HEK293 (cell line): ENCODE measurements at regions not wholly inside any gene's neighbourhood (a gene's known extent, or its start where the extent isn't known, plus 50 kb on each side); places are given as distances from the start of the nearest gene placed in this dataset.
A peak's percentile ranks its signal among the peaks of the same experiment; 100 is the strongest.

ENCODE experiments used
- CTCF ChIA-PET: fragments of 350-600 bp; formaldehyde crosslinking; extraction: SDS; loops from one replicate; lab custom pipeline; 2021; ENCODE audit warnings: antibody characterized with exemption; lab: Yijun Ruan, JAX
- POLR2A ChIA-PET: fragments of 300-600 bp; formaldehyde crosslinking; extraction: SDS; loops from one replicate; lab custom pipeline; 2020; ENCODE audit warnings: antibody characterized with exemption, inconsistent platforms; lab: Yijun Ruan, JAX
- H3K27ac ChIP-seq: fragments of 200-500 bp; sonication (Bioruptor generic); 2 replicates; pipeline ENCODE4 v1.5.1; 2014; ENCODE audit warnings: low read depth, low read length, control low read depth, inconsistent platforms; ENCODE audit errors: extremely low read depth
- H3K36me3 ChIP-seq, 2 experiments: fragments of 200-500 bp in 1 of 2; sonication (Bioruptor generic) in 1 of 2; 1 replicate in 1 of 2; 2 replicates in 1 of 2; pipeline ENCODE4 v1.5.1; 2014 to 2017; ENCODE audit warnings: inconsistent platforms in 2 of 2, low read length in 2 of 2; ENCODE audit not compliant: control insufficient read depth in 2 of 2, insufficient read depth in 1 of 2
- H3K4me1 ChIP-seq: fragments of 200-500 bp; sonication (Bioruptor generic); 2 replicates; pipeline ENCODE4 v1.5.1; 2014; ENCODE audit warnings: mild to moderate bottlenecking, low read length, inconsistent platforms; ENCODE audit not compliant: control insufficient read depth, insufficient read depth
- H3K4me3 ChIP-seq: 2 replicates; pipeline ENCODE4 v1.5.1; 2011; ENCODE audit warnings: low read depth, mild to moderate bottlenecking, control low read depth, low read length, moderate library complexity
- H3K9me3 ChIP-seq: fragments of 200-500 bp; sonication (Bioruptor generic); 2 replicates; pipeline ENCODE4 v1.5.1; 2014; ENCODE audit warnings: low read depth, low read length, inconsistent platforms; ENCODE audit not compliant: control insufficient read depth, insufficient read depth
- EGR2 ChIP-seq: fragments of 450-650 bp; formaldehyde crosslinking; IDR thresholded peaks from 2 replicates; pipeline ENCODE4 v1.5.1; 2016; ENCODE audit warnings: low read depth, missing biosample characterization, missing genetic modification characterization
- MZF1 ChIP-seq: fragments of 450-650 bp; formaldehyde crosslinking; IDR thresholded peaks from 2 replicates; pipeline ENCODE4 v1.5.1; 2017; ENCODE audit warnings: missing biosample characterization, missing genetic modification characterization, borderline replicate concordance
- PATZ1 ChIP-seq: fragments of 450-650 bp; formaldehyde crosslinking; IDR thresholded peaks from 2 replicates; pipeline ENCODE4 v1.5.1; 2016; ENCODE audit warnings: missing biosample characterization, missing genetic modification characterization
- PRDM1 ChIP-seq: fragments of 450-650 bp; formaldehyde crosslinking; IDR thresholded peaks from 2 replicates; pipeline ENCODE4; 2016; ENCODE audit warnings: missing biosample characterization, missing genetic modification characterization
- PRDM10 ChIP-seq: fragments of 450-650 bp; formaldehyde crosslinking; IDR thresholded peaks from 2 replicates; pipeline ENCODE4 v1.5.1; 2016; ENCODE audit warnings: missing biosample characterization, missing genetic modification characterization
- RBAK ChIP-seq: fragments of 450-650 bp; formaldehyde crosslinking; IDR thresholded peaks from 2 replicates; pipeline ENCODE4 v1.5.1; 2016; ENCODE audit warnings: missing biosample characterization, missing genetic modification characterization
- SCRT1 ChIP-seq: fragments of 450-650 bp; formaldehyde crosslinking; IDR thresholded peaks from 2 replicates; pipeline ENCODE4 v1.5.1; 2016; ENCODE audit warnings: missing biosample characterization, missing genetic modification characterization, borderline replicate concordance
- SP7 ChIP-seq: fragments of 450-650 bp; formaldehyde crosslinking; IDR thresholded peaks from 2 replicates; pipeline ENCODE4 v1.5.1; 2016; ENCODE audit warnings: missing biosample characterization, missing genetic modification characterization
- WT1 ChIP-seq: fragments of 450-650 bp; formaldehyde crosslinking; IDR thresholded peaks from 2 replicates; pipeline ENCODE4 v1.5.1; 2016; ENCODE audit warnings: missing biosample characterization, missing genetic modification characterization
- ZBTB1 ChIP-seq: fragments of 450-650 bp; formaldehyde crosslinking; IDR thresholded peaks from 2 replicates; pipeline ENCODE4 v1.5.1; 2016; ENCODE audit warnings: missing biosample characterization, missing genetic modification characterization
- ZBTB17 ChIP-seq: fragments of 450-650 bp; formaldehyde crosslinking; IDR thresholded peaks from 2 replicates; pipeline ENCODE4 v1.5.1; 2016; ENCODE audit warnings: missing biosample characterization, missing genetic modification characterization
- ZNF138 ChIP-seq: fragments of 450-650 bp; formaldehyde crosslinking; IDR thresholded peaks from 2 replicates; pipeline ENCODE4 v1.5.1; 2016; ENCODE audit warnings: missing biosample characterization, missing genetic modification characterization, borderline replicate concordance
- ZNF169 ChIP-seq: fragments of 450-650 bp; formaldehyde crosslinking; IDR thresholded peaks from 2 replicates; pipeline ENCODE4 v1.5.1; 2016; ENCODE audit warnings: missing biosample characterization, missing genetic modification characterization
- ZNF514 ChIP-seq: fragments of 450-650 bp; formaldehyde crosslinking; IDR thresholded peaks from 2 replicates; pipeline ENCODE4 v1.5.1; 2016; ENCODE audit warnings: missing biosample characterization, missing genetic modification characterization
- ZNF529 ChIP-seq: fragments of 450-650 bp; formaldehyde crosslinking; IDR thresholded peaks from 2 replicates; pipeline ENCODE4 v1.5.1; 2017; ENCODE audit warnings: missing genetic modification characterization, missing biosample characterization; ENCODE audit not compliant: insufficient replicate concordance
- ZNF548 ChIP-seq: fragments of 450-650 bp; formaldehyde crosslinking; IDR thresholded peaks from 2 replicates; pipeline ENCODE4 v1.5.1; 2016; ENCODE audit warnings: missing biosample characterization, missing genetic modification characterization
- ZNF768 ChIP-seq: fragments of 450-650 bp; formaldehyde crosslinking; IDR thresholded peaks from 2 replicates; pipeline ENCODE4 v1.5.1; 2018; ENCODE audit warnings: missing biosample characterization, mild to moderate bottlenecking, missing genetic modification characterization
- ZNF777 ChIP-seq: fragments of 450-650 bp; formaldehyde crosslinking; IDR thresholded peaks from 2 replicates; pipeline ENCODE4 v1.5.1; 2017; ENCODE audit warnings: missing biosample characterization, missing genetic modification characterization, borderline replicate concordance
- ZSCAN30 ChIP-seq: fragments of 450-650 bp; IDR thresholded peaks from 2 replicates; pipeline ENCODE4 v1.5.1; 2018; ENCODE audit warnings: missing biosample characterization, mild to moderate bottlenecking, missing genetic modification characterization, moderate library complexity
- TF ChIP-seq, protein P1 (sequence below): fragments of 450-650 bp; formaldehyde crosslinking; IDR thresholded peaks from 2 replicates; pipeline ENCODE4 v1.5.1; 2016; ENCODE audit warnings: missing biosample characterization, missing genetic modification characterization
- TF ChIP-seq, protein P2 (sequence below): fragments of 450-650 bp; formaldehyde crosslinking; IDR thresholded peaks from 2 replicates; pipeline ENCODE4 v1.5.1; 2017; ENCODE audit warnings: missing biosample characterization, missing genetic modification characterization
- TF ChIP-seq, protein P3 (sequence below): fragments of 450-650 bp; IDR thresholded peaks from 2 replicates; pipeline ENCODE4 v1.5.1; 2018; ENCODE audit warnings: missing biosample characterization, missing genetic modification characterization
- TF ChIP-seq, protein P4 (sequence below): fragments of 450-650 bp; formaldehyde crosslinking; IDR thresholded peaks from 2 replicates; pipeline ENCODE4 v1.5.1; 2016; ENCODE audit warnings: missing biosample characterization, missing genetic modification characterization

GRCh38 chr6:28598757-28599686 is 73.3 kb downstream of the GPX5 start (continued):
- TF ChIP-seq, protein P1, sequence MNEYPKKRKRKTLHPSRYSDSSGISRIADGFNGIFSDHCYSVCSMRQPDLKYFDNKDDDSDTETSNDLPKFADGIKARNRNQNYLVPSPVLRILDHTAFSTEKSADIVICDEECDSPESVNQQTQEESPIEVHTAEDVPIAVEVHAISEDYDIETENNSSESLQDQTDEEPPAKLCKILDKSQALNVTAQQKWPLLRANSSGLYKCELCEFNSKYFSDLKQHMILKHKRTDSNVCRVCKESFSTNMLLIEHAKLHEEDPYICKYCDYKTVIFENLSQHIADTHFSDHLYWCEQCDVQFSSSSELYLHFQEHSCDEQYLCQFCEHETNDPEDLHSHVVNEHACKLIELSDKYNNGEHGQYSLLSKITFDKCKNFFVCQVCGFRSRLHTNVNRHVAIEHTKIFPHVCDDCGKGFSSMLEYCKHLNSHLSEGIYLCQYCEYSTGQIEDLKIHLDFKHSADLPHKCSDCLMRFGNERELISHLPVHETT = no peak
- TF ChIP-seq, protein P2, sequence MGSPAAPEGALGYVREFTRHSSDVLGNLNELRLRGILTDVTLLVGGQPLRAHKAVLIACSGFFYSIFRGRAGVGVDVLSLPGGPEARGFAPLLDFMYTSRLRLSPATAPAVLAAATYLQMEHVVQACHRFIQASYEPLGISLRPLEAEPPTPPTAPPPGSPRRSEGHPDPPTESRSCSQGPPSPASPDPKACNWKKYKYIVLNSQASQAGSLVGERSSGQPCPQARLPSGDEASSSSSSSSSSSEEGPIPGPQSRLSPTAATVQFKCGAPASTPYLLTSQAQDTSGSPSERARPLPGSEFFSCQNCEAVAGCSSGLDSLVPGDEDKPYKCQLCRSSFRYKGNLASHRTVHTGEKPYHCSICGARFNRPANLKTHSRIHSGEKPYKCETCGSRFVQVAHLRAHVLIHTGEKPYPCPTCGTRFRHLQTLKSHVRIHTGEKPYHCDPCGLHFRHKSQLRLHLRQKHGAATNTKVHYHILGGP (tag by site-specific recombination) = no peak
- TF ChIP-seq PRDM1 (0 out of 2 replicates have a peak, but pooled peaks have one; percentile 11), ZNF169 (tag by site-specific recombination) (no peak), ZNF768 (no peak), ZNF138 (no peak), WT1 (tag by site-specific recombination) (no peak), SCRT1 (no peak), ZNF777 (tag by site-specific recombination) (no peak), ZSCAN30 (tag by site-specific recombination) (no peak), PATZ1 (tag by site-specific recombination) (no peak), ZNF529 (tag by site-specific recombination) (no peak), EGR2 (no peak), ZBTB1 (tag by site-specific recombination) (no peak)
- TF ChIP-seq, protein P3, sequence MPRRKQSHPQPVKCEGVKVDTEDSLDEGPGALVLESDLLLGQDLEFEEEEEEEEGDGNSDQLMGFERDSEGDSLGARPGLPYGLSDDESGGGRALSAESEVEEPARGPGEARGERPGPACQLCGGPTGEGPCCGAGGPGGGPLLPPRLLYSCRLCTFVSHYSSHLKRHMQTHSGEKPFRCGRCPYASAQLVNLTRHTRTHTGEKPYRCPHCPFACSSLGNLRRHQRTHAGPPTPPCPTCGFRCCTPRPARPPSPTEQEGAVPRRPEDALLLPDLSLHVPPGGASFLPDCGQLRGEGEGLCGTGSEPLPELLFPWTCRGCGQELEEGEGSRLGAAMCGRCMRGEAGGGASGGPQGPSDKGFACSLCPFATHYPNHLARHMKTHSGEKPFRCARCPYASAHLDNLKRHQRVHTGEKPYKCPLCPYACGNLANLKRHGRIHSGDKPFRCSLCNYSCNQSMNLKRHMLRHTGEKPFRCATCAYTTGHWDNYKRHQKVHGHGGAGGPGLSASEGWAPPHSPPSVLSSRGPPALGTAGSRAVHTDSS = no peak

DNA sequence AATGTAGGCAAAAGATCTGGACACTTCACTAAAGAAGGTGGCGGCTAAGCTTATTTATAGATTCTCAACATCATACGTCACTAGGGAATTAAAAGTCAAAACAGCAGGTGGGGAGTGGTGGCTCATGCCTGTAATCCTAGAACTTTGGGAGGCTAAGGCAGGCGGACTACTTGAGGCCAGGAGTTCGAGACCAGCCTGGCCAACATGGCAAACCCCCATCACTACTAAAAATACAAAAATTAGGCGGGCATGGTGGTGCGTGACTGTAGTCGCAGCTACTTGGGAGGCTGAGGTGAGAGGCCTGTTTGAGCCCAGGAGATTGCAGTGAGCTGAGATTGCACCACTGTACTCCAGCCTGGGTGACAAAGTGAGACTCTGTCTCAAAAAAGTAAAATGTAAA is 74.6 kb downstream of the GPX5 start:
- POLR2A ChIA-PET = interaction anchor here (1.2 kb wide), 1 partner anchor 9 kb away, joined by 3 read pairs; no protein-coding TSS in a partner anchor
- H3K27ac ChIP-seq = no peak overlapping the region
- no peaks in the 10 kb centered on the region for H3K36me3 ChIP-seq
- no peaks in the 10 kb centered on the region for H3K9me3 ChIP-seq
- CTCF ChIA-PET = no interaction called here
- H3K4me1 ChIP-seq = no peaks in the 10 kb centered on the region
- H3K4me3 ChIP-seq = no peak overlapping the region
- TF ChIP-seq RBAK (tag by site-specific recombination) = no peak
- peak; percentile 80; the same call in 1 of the 2 replicates for TF ChIP-seq MZF1 (tag by site-specific recombination)
- no peak for TF ChIP-seq PRDM10 (tag by site-specific recombination)
- TF ChIP-seq, protein P4, sequence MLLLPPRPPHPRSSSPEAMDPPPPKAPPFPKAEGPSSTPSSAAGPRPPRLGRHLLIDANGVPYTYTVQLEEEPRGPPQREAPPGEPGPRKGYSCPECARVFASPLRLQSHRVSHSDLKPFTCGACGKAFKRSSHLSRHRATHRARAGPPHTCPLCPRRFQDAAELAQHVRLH (tag by site-specific recombination) = peak; percentile 96
- peak; percentile 49 for TF ChIP-seq SP7
- TF ChIP-seq ZBTB17 = 0 out of 2 replicates have a peak, but pooled peaks have one; percentile 17
- TF ChIP-seq PATZ1 (tag by site-specific recombination) = peak; percentile 50
- no peak for TF ChIP-seq ZNF514
- TF ChIP-seq ZNF548 = no peak
